GM19397 (cell line): ENCODE measurements at regions not wholly inside any gene's neighbourhood (a gene's known extent, or its start where the extent isn't known, plus 50 kb on each side); places are given as distances from the start of the nearest gene placed in this dataset.

Experiments
- ATAC-seq: cut with Tn5 transposase; IDR thresholded peaks from one replicate; pipeline ENCODE4 v1.9.1; 2021; ENCODE audit warnings: mild to moderate bottlenecking, moderate library complexity; ENCODE audit not compliant: unreplicated experiment

GRCh38 chr11:122323754-122324421 is 207.9 kb upstream of the BLID start:
- no peak for ATAC-seq

DNA sequence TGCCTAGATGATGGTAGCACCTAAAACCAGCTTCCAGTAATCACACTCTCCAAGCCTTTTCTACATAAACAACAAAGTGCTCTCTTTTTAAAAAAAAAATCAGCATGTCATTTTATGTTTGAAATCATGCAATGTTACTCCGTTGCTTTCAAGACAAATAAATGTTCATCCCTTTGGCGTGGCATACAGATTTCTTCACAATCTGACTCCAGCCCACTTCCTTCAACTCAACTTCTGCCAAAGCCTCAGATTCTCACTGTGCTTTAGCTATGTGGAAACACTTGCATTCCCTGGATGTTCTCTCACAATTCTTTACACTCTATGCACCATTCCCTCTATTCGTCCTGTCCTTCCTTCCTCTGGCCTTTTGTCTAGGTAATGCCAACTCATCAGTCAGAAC is 206.3 kb upstream of the BLID start:
- ATAC-seq = no peak

GRCh38 chr11:122320671-122321070 is 204.7 kb upstream of the BLID start:
- ATAC-seq = no peak

DNA sequence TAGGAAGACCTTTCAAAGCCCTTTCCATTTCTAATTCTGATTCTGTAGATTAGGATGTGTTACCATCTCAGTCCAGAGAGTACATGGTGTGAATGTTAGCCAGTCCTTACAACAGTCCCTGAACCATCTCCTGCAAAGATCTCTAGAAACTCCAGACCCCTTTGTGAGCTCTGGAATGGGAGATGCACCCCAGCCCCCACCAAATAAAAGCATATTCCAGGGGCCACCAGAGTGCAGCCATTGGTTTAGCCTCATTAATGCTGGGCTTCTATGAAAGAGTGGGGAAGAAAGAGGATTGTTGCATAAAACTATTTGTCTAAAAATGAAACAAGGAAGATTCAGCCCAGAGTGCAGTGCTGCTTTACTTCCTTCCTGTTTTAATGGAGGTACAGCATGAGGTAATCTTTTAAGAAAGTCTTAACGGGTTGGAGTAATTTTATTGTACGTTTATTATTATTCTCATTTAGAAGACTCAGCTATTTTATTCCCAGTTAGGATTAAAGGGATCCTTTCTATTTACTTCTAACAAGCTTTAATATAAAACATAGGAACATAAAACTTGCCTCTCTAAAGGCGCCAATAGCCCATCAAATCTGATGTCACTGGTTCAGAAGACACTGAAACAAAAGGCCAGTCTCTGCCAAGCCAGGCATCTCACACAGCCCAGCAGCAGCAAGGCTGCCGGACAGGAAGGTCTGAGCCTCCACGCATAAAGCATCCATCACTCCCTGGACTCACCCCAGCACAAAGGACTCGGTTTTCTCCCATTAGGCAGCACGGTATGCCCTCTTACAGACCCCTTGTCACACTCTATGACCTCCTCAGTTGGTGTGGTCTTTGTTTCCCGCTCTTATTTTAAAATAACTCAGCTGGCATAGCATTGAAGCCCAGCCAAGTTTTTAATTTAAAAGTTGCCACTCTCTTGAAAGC is 203.9 kb upstream of the BLID start:
- no peak for ATAC-seq

- ATAC-seq = no peak
Measured at GRCh38 chr11:122319085-122319484, 203.1 kb upstream of the BLID start.

DNA sequence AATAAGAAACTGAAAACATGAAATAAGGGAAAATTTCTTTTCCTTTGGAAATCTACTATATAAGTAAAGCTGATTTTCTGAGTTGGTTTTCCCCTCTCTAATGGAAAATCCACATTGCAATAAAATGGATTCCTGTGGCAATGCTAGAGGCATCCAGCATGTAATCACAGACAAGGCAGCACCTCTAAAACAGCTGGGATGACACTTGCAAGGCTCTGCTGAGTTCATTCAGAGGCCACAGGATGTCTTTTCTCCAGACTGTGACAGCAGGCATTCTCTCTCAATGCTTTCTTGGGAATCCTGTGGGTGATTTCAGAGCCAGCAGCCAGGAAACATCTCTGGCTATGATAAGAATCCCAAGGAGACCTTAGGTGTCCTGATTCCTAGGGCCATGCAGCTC is 201.3 kb upstream of the BLID start:
- ATAC-seq = no peak

GRCh38 chr11:122313581-122313980 is 197.6 kb upstream of the BLID start:
- ATAC-seq = no peak

GRCh38 chr11:122311216-122311755 is 195.3 kb upstream of the BLID start:
- ATAC-seq = no peak

DNA sequence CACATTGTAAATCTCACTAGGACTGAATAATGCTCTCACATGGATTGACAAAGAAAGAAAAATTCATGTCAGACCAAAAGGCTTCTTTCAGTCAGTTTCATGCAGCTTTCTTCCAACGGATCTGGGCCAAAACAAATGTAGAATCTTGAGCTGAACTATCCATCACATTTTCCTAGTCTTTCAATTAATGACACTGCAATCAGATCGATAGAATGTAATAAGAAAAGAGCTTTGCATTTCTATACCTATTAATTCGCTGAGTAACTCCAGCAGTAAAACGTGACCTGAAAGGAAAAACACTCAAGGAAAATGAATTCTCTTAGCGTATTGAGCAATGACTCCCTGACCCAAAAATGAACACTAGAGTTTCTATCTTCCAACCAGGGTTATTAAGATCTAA is 194.8 kb upstream of the BLID start:
- no peak for ATAC-seq

- ATAC-seq = no peak
Measured at GRCh38 chr11:122309262-122309925, 193.4 kb upstream of the BLID start.

- no peak for ATAC-seq
Measured at GRCh38 chr11:122308226-122308625, 192.2 kb upstream of the BLID start.

DNA sequence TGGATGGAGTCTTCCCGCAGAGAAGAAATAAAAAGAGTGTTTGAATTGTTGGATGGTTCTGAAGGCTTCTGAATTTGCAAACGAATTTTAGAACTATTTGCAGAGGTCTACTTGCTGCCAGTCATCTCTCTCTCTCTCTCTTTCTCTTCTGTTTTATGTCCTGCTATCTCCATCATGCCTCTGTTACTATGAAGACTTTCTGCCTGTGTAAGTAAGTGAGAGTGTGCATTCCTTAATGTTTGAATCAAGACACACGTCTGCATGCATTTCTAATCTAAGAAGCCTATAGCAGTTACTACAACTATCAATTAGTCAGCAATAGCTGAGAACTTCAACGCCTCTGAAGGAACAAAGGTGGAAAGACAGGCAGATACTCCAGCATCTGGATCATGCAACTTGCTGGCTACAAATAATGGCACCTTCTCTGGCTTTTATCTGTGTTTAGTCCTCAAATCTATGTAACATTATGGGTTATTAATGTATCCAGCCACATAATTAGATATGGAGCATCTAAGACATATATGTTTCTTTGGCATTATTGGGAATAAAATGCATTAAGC is 191.5 kb upstream of the BLID start:
- ATAC-seq = no peak

GRCh38 chr11:122306831-122307391 is 190.9 kb upstream of the BLID start:
- no peak for ATAC-seq

DNA sequence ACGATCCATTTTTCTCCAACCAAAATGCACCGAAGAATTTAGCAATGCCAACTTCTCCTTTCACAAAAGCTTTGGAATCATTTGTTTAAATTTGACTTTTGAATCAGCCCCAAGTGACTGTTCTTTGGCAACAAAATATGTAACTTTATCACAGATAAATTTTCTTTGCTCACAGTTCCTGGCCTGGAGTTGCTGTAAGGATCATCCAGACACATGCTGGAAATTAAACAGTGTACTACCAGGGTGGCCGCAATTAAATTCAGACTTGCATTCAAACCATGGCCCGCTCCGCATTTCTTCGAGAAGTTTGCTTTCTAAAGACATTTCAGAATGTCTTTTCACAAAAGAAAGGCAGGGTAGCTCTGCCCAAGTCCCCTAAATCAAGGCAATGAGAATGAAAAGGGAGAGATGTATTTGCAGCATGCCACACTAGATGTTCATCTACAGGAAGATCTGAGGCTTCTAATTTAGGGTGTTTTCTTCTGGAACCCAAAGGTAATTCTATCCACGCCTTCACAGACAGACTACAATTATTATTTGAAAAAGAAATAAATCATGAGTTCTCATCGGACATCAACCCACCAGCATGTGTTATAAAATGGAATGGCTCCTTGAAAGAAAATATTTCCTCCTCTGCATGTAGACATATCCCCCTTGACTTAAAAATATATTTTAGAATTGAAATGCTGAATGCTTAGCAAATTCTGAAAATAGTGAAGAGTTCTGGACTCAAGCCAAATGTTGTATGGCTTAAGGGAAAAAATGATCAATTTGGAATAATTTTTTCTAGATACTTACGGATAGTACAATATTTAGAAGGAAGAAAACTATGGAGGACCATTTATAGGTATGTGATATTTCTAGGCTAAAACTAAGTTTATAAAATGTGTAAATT is 189.7 kb upstream of the BLID start:
- no peak for ATAC-seq

DNA sequence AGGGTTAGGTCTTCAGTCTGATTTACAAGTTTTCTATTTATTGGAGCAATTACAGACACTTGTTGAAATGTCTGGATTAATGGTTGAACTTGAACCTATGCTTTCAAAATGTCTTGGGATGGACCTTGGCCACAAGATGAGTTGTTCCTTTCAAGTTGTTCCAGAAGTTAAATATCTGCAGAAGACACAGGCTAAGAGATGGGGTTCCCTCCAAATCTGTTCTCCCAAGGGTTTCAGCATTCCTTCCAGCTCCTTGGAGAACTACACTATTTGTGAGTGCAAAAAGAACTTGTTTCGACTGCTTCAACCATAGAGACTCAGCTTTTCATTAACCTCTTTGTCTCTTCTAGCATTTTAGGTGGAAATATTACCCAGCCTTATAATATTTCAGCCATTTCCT is 189.0 kb upstream of the BLID start:
- no peak for ATAC-seq

GRCh38 chr11:122304306-122304705 is 188.3 kb upstream of the BLID start:
- ATAC-seq = no peak

- no peak for ATAC-seq
Measured at GRCh38 chr11:122294041-122294440, 178.0 kb upstream of the BLID start.

- ATAC-seq = no peak
Measured at GRCh38 chr11:122293296-122294023, 177.4 kb upstream of the BLID start.

GRCh38 chr11:122287401-122287800 is 171.4 kb upstream of the BLID start:
- ATAC-seq = no peak
